T-helper 1 cell treated with Interleukin-12 subunit alpha and Interleukin-12 subunit beta and Interleukin-4 antibody, amounts not matched to agents 30 ng/mL and 1 ng/mL, for 36 hours (primary cell): ENCODE measurements at regions not wholly inside any gene's neighbourhood (a gene's known extent, or its start where the extent isn't known, plus 50 kb on each side); places are given as distances from the start of the nearest gene placed in this dataset.

ENCODE experiments used
- intact Hi-C: fragments of 100-400 bp; cut with micrococcal nuclease; formaldehyde crosslinking; loops from one replicate; pipeline ENCODE4 v1.15.1; 2024

DNA sequence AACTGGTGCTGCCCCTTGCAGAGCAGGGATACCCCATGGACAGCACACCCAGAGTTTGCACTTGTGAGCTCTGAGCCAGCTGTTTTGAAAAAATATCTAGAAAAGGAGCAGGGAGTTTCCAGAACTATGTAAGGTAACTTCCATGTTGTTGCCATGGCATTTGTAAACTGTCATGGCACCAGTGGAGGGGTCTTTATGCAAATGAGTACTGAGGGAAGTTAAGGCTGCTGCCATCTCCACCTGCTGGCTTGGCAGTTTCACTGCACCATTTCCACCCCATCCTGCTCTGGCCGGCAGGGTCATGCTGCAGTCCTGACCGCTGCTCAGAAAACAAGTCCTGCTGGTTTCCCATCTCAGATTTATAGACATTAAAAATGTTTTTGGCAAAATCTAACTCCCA lies 52.3 kb upstream of the SNTG2 start:
- intact Hi-C loops, result no loop called here

DNA sequence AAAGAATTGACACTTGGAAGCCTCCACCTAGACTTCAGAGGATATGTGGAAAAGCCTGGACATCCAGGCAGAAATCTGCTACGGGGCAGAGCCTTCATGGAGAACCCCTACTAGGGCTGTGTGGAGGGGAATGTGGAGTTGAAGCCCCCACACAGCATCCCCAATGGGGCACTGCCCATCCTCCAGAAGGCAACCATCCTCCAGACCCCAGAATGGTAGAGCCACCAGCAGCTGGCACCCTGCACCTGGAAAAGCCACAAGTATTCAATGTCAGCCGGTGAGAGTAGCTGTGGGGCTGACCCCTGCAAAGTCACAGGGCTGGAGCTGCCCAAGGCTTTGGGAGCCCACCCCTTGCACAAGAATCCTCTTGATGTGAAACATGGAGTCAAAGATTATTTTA lies 53.6 kb upstream of the SNTG2 start:
- intact Hi-C loops, result no loop called here

DNA sequence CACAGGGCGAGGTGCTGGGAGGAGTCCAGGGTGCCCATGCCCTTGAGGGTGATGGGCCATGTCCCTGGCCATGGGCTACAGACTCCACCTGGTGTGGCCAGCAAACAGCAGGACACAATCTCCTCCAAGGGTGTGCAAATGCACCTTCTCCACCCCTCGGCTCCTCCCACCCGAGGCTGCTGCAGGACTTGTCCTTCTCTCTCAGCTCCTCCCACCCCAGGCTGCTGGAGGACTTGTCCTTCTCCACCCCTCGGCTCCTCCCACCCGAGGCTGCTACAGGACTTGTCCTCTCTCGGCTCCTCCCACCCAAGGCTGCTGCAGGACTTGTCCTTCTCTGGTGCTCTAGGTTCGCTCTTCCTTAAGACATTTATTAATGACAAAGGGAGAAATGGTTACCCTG lies 57.3 kb upstream of the SNTG2 start:
- intact Hi-C loops, result no loop called here

DNA sequence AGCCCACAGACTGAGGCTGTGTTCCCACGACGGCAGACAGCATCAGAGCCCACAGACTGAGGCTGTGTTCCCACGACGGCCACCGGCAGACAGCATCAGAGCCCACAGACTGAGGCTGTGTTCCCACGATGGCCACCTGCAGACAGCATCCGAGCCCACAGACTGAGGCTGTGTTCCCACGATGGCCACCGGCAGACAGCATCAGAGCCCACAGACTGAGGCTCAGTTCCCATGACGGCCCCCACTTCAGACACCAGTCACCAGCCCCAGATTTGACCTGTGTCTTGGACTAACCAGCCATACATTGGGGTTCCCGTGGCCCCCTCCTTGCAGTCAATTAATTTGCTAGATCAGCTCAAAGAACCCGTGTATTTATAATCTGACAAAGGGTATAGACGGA lies 57.8 kb upstream of the SNTG2 start:
- intact Hi-C loops, result no loop called here

DNA sequence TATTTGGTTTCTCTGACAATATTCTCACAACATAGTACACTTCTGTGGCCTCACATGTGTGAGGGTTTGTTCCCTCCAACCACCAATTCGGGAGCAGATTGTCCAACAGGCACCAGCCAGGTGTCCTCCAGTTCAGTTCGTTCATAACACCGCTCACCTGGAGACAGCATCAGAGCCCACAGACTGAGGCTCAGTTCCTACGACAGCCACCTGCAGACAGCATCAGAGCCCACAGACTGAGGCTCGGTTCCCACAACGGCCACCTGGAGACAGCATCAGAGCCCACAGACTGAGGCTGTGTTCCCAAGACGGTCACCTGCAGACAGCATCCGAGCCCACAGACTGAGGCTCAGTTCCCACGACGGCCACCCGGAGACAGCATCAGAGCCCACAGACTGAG lies 58.2 kb upstream of the SNTG2 start:
- intact Hi-C loops, result no loop called here

DNA sequence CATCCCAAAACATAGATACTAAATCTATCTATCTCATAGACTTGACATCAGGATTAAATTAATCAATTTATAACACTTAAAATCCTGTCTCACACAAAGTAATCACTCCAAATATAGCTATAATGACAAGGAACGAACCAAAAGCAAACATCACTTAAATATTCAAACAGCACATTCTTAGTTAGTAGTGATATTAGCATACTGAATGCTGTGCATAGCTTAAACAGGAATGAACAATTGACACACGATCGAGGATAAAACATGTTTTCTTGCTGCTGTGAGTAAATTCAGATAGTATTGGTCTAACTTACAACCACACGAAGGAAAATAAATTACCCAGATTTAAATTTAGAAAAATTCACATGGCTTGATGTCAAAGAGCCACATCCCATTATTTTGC lies 58.9 kb upstream of the SNTG2 start:
- intact Hi-C loops, result no loop called here

DNA sequence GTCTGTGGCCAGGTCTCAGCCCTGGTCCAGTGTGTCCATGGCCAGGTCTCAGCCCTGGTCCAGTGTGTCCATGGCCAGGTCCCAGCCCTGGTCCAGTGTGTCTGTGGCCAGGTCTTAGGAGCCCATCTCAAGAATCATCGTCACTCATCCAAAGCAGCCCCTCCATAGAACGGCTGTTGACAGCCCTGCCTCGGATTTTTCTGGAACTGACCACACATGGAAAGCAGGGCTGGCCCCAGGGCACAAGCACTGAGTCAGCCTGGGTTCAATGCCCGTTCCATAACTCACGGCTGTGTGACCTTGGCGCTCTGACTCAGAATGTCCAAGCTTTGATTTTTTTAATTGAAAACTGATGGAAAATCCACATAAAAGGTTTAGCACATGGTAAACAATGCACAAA lies 59.9 kb upstream of the SNTG2 start:
- intact Hi-C loops, result no loop called here

DNA sequence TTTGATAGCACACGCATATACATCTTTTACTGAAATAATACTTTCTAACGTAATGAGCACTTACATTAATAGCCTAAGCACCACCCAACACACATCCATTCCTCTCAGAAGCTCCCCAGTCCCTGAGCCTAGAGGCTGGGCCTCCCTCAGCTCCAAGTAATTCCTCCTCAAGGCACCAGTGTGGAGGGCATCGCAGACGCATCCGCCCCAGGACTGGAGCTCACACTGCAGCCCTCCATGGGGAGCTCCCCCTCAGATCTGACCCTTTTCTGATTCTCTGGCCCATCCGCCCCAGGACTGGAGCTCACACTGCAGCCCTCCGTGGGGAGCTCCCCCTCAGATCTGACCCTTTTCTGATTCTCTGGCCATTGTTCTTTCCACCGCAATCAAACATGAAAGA lies 60.4 kb upstream of the SNTG2 start:
- intact Hi-C loops, result no loop called here

DNA sequence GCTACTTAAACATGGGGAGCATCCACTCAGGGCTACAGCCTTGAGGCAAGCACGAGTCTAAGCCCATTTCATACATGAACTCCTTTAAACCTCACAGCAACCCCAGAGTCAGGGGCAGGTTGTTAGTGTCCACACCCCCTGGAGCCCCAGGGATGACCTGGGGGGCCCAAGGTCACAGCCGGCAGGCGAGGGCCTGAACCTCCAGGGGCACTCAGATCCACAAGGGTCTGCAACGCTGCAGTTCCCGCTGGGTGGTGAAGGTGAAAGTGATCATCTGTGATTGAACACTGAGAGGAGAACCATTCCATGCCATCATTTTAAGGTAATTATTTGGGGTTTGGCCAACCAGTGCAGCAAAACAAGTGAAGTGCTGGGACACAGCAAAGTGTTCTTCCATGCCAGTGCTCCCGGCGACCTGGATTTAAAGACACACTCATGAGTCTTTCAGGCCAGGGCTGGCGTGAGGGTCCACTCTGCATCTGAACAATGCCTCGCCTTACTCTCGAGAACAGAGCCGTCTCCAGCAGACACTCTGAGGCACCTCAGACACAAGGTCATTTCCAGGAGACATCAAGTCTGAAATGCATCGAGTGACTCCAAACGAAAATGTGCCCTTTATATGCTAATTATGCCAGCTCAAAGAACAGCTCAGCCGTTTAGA lies 61.6 kb upstream of the SNTG2 start:
- intact Hi-C loops, result no loop called here

DNA sequence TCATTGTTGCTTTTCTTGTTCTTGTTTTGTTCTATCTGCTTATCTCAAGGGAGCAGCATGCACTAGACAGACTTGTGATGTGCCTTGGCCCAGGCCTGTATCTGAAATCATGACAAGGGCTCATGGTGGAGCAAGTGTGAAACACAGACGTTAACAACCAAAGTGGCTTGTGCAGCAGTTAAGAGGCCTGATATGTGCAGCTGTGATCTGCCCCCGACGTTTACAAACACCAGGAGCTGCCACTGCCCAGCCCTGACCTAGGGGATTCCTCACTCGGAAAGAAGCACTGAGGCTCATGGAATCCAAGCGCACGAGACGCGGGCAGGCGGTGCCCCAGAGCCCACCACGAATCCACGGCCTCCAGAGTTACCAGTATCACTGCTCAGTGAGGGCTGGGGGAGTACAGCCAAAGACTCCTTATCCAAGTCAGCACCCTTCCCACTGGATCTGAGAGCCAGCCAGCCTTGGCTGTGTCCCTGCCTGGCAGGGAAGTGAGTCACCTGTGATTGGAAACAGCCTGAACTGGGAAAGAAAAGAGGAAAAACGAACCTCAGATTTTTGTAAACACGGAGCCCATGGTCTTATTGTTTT lies 62.3 kb upstream of the SNTG2 start:
- intact Hi-C loops, result no loop called here

DNA sequence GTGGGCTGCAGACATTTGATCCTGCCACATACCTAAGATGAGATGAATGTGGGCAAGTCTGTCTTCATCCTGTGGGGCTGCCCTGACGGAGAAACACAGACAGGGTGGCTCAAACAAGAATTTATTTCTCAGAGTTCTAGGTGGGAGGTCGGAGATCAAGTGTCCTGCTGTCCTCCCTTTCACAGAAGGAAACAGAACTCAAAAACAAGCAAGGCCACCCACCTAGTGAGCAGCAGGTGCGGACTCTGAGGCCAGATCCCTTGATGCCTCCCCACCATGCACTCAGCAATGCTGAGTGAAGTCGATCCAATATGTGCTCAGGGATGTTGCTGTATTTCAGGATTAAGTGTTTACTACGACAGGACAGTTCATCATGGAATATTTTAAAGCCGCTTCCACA lies 63.0 kb upstream of the SNTG2 start:
- intact Hi-C loops, result no loop called here

DNA sequence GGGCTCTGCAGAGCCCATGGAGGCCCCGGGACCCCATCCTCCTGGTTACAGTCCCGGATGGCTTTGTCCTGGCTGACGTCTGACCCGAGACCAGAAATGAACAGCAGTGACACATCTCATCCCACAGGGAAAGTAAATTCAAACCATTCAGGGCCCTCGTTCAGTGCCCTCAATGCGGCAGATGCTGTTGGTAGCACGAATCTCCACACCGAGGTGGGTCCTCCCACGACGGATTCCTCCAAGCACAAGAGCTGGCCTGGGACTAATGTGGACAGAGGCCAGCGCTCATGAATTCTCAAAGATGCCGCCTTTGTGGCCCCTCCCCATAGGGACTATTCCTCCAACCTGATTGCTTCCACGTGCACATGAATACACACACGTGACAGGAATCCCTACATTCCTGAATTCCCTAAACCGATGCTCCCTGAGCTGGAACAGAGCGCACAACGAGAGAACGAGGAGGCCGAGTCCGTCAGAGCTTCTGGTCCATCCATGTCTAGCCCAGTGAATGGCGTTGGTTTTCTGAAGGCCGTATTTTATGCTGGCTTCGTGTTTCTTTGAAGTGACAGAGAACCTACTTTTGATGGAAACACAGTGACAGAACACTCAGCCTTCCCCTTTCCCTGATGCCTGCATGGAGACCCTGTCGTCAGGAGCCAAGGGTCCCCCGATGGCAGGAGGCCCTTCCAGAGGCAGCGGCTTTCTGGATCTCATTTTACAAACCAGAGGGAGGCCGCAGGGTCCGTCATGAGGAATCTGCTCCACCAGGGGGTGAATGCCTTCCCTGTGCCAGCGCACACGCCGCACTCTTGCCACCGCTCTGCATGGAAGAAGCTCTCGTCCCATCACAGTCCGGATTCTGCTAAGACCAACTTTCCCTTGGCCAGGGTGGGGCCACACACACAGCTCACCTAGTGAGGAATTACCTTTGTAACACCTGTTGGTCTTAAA lies 64.3 kb upstream of the SNTG2 start:
- intact Hi-C loops, result no loop called here

DNA sequence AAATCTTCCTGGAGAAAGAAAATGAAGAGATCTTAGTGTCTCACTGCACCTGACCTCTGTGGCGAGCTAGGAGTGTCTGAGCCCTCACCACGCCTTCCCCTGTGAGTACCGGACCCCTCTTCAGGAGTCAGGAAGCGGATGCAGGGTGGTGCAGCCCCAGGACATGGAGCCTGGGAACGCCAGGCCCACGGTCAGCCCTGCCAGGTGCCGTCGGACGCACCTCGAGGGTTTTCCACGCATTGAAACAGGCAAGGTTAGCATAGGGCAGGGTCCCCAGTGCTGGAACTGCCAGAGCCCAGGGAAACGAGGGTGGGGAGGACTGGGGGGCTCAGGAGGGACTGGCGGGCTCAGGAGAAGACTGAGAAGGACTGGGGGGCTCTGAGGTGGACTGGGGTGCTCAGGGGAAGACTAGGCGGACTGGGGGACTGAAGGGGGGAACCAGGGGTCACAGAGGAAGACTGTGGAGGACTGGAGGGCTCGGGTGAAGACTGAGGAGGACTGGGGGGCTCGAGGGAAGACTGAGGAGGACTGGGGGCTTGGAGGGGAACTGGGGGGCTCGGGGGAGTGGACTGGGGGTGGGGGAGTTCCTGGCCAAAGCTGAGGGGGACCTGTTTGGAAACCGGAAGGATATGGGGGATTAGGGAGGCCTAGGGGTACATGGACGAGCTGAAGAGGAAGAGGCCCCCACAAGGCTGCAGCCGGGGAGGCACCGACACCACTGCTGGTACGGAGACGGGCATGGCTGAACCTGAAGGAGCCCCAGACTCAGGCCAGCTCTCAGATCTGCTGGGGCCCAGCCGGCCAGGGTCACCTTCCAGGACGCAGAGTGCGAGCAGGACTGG lies 65.2 kb upstream of the SNTG2 start:
- intact Hi-C loops, result no loop called here

DNA sequence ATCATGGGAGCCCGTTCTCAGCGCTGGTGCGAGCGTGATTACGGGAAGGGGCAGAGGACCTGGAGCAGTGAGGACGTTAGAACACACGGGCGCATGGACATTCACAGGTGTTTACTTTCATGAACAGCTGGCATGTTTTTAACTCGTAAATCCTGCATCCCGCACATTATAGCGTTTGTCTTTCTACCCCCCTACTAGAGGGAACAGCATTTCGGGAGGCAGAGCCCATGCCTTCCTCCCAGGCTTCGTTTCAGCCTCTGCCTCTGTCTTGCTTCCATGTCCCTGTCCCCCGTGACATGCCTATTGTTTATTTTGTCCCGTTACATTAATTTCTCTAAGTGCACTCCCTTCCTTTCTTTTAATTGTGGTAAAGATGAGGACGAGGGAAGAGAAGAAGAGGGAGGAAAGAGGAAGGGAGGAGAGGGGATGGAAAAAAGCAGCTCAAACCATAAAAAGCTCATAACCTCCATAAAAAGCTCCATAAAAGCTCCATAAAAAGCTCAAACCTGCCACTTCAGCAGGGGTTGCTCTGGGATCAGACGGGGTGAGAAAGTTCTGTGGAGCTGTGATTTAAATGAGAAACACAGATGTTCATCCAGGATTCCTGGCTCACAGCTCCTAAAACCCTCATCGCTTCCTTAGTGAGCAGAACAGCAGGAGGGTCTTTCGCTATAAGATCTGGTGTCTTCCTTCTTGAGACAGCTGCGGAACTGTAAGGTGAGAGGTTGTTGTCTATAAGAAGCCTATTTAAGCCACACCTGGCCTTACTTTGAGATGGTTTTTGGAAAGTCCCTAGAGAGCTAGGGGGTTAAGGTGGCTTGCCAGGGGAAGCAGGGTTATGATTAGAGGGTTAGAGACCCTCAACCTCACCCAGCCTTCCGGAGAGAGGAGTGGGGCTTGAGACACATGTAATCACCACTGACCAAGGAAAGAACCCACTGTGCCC lies 66.6 kb upstream of the SNTG2 start:
- intact Hi-C loops, result no loop called here

DNA sequence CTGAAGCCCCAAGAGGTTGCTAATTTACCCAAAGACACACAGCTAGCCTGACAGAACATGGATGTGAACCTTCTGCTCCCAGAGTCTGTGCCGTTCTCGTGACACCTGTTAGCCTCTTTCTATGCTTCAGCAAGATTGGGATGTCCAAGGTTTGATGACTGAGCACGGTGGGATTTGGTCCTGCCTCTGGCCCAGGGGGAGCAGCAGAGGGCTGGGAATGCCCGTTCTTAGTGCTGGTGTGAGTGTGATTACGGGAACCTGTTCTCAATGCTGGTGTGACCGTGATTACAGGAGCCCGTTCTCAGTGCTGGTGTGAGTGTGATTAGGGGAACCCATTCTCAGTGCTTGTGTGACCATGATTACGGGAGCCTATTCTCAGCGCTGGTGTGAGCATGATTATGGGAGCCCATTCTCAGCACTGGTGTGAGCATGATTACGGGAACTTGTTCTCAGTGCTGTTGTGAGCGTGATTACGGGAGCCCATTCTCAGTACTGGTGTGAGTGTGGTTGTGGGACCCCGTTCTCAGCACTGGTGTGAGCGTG lies 67.3 kb upstream of the SNTG2 start:
- intact Hi-C loops, result no loop called here

DNA sequence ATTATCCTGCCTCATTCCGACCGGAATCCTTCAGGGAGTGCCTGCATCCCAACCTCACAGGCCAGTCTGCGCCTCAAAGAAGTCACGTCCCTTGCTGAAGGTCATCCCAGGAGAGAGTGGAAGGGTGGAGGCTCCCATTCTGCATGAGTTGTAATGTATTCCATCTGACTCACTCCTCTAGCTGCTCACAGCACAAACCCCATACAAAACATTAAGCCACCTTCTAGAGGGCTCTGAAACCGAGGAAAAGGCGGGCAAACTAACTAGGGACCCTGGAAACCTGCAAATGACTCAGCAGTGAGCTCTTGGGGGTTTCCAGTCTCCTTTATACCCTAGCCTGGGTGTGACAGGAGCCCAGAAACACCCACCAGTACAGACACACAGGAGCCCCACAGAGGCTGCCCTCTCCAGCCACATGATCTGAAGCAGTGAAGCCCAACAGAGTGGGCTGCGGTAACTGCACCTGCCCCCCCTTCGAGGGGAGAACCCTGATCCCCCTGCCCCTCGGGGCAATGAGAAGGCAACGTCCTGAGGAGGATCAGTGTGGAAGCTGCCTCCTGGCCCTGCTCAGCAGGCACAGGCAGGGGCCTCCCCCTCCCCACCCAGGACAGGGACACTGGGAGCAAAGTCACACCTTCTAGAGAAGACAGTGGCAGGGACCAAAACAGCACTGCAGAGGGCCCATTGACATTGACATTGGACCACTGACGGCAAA lies 69.3 kb upstream of the SNTG2 start:
- intact Hi-C loops, result no loop called here

DNA sequence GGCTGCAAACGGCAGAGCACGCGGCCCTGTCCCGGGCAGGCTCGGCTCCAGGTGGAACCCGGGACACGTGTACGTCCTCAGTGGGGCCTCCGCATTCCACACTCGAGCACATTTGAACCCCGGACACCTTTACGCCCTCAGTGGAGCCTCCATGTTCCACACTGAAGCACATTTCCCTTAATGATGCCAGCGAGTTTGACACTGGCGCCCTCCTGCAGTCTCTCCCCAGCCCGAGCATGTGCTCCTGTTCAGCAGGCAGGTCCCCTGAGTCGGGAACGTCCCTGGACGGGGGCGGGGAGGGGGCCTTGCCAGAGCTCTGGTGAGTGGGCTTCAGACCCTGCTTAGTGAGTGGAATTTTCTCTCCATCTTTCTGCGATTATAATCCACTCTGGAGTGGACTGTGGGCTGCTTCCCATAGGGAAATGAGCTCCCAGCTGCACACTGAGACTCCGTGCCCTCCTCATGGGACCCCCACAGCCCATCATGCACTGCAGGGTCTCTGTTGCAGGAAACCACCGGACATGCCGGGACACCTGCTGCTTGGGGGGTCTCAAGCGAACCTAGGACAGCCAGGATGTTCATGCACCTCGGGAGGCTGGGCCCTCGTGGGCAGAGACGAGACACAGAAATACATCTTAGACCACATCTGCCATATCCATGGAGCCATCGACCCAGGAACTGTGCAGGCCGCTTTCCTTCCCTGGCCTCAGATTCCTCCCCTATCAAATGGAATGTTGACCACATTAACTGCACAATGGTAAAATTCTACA lies 70.3 kb upstream of the SNTG2 start:
- intact Hi-C loops, result no loop called here

DNA sequence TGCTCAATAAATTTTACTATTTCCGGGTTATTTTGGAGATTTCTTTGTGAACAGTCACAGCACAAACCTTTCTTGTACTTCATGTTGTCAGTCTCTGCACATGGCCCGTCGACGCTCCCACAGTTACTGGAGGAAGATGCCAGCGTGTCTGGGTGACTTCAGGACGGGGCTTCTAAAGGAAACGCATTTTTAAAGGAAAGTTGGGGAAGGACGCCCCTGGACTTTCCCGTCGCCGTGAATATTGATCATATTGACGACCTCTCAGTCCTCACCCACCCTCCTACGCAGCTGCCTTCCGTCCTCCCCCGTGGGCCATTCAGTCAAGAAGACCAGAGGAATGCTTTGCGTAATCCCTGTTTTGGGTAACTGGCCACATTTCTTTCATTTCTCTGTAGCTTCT lies 71.1 kb upstream of the SNTG2 start:
- intact Hi-C loops, result no loop called here
